K562 (cell line): ENCODE measurements at regions not wholly inside any gene's neighbourhood (a gene's known extent, or its start where the extent isn't known, plus 50 kb on each side); places are given as distances from the start of the nearest gene placed in this dataset.

Source experiments
- CEBPB ChIP-seq: fragments of 450-650 bp; IDR thresholded peaks from 2 replicates; pipeline ENCODE4 v1.6.1; 2016; ENCODE audit warnings: missing genetic modification characterization, missing compliant biosample characterization
- CTCF ChIP-seq, 3 experiments: IDR thresholded peaks in 2 of 3; conservative IDR thresholded peaks in 1 of 3; 2 replicates each; pipeline ENCODE4 v1.5.1; 2011 to 2012; ENCODE audit warnings: low read length in 3 of 3, mild to moderate bottlenecking in 3 of 3, control low read depth in 2 of 3, improper control_type of control experiment in 1 of 3, inconsistent platforms in 1 of 3, low read depth in 1 of 3, mixed read lengths in 1 of 3, moderate library complexity in 1 of 3; ENCODE audit not compliant: insufficient read depth in 2 of 3
- E2F1 ChIP-seq: sonication (generic); formaldehyde crosslinking; IDR thresholded peaks from 2 replicates; pipeline ENCODE4 v1.8.1; 2023; ENCODE audit warnings: mild to moderate bottlenecking, missing genetic modification reagents, moderate library complexity
- EP300 ChIP-seq: IDR thresholded peaks from 2 replicates; pipeline ENCODE4 v1.6.1; 2012; ENCODE audit warnings: low read length, improper control_type of control experiment
- LARP7 ChIP-seq: fragments of 450-650 bp; IDR thresholded peaks from 2 replicates; pipeline ENCODE4 v1.6.1; 2016
- NFYB ChIP-seq: IDR thresholded peaks from 2 replicates; pipeline ENCODE4 v1.6.1; 2011; ENCODE audit warnings: mild to moderate bottlenecking, moderate library complexity; ENCODE audit not compliant: insufficient read length; ENCODE audit errors: extremely low read depth
- NR2C2 ChIP-seq, 2 experiments: fragments of 200-800 bp in 1 of 2; sonication (Bioruptor generic) in 1 of 2; sonication (generic) in 1 of 2; formaldehyde crosslinking in 1 of 2; IDR thresholded peaks; 2 replicates each; pipeline versions ENCODE4 v1.6.1 to v1.8.0; 2016 to 2022; ENCODE audit warnings: mild to moderate bottlenecking in 1 of 2, missing compliant biosample characterization in 1 of 2, missing genetic modification characterization in 1 of 2, missing genetic modification reagents in 1 of 2
- REST ChIP-seq, 2 experiments: fragments of 450-650 bp; formaldehyde crosslinking in 1 of 2; IDR thresholded peaks; 2 replicates each; pipeline versions ENCODE4 v1.4.0 to v1.6.1; 2014 to 2020; ENCODE audit warnings: mild to moderate bottlenecking in 2 of 2, borderline replicate concordance in 1 of 2, low read depth in 1 of 2
- SIN3A ChIP-seq, 2 experiments: fragments of 150-350 bp in 1 of 2; IDR thresholded peaks; 2 replicates each; pipeline ENCODE4 v1.6.1; 2011 to 2016; ENCODE audit warnings: borderline replicate concordance in 2 of 2, low read depth in 2 of 2, low read length in 2 of 2, mild to moderate bottlenecking in 2 of 2, moderate library complexity in 2 of 2; ENCODE audit not compliant: control insufficient read depth in 1 of 2
- THRAP3 ChIP-seq: fragments of 450-650 bp; IDR thresholded peaks from 2 replicates; pipeline ENCODE4 v1.6.1; 2016; ENCODE audit warnings: mild to moderate bottlenecking, inconsistent platforms, borderline replicate concordance
- ZFX ChIP-seq: sonication (generic); formaldehyde crosslinking; IDR thresholded peaks from 2 replicates; pipeline ENCODE4 v1.8.0; 2022; ENCODE audit warnings: mild to moderate bottlenecking, missing genetic modification reagents, moderate library complexity

GRCh38 chr12:92068459-92068858 lies 77.2 kb downstream of the BTG1 start:
- TF ChIP-seq EP300, result no peak
- TF ChIP-seq E2F1 (CRISPR knock-in tag), result no peak
- no peak for TF ChIP-seq CTCF (IDR thresholded peaks at IDR 0.05 in 2 of 3, conservative IDR thresholded peaks at IDR 0.05 in 1 of 3; ENCODE audit: insufficient read depth in 2 of 3, low read depth in 1 of 3, low read length in 3 of 3)
- TF ChIP-seq NFYB, result no peak
- no peak for TF ChIP-seq SIN3A (IDR thresholded peaks at IDR 0.05; ENCODE audit: borderline replicate concordance in 2 of 2, control insufficient read depth in 1 of 2, low read depth in 2 of 2, low read length in 2 of 2)
- no peak for TF ChIP-seq THRAP3
- no peak for TF ChIP-seq NR2C2 (CRISPR knock-in tag; IDR thresholded peaks at IDR 0.05)
- no peak for TF ChIP-seq NR2C2 (tag; IDR thresholded peaks at IDR 0.05)
- no peak for TF ChIP-seq REST (IDR thresholded peaks at IDR 0.05; ENCODE audit: borderline replicate concordance)
- TF ChIP-seq REST (CRISPR knock-in tag; IDR thresholded peaks at IDR 0.05; ENCODE audit: low read depth), result no peak
- TF ChIP-seq CEBPB, result no peak
- TF ChIP-seq ZFX, result no peak
- TF ChIP-seq LARP7, result no peak
